Lung microvascular endothelial cell (primary cell): ENCODE measurements at regions not wholly inside any gene's neighbourhood (a gene's known extent, or its start where the extent isn't known, plus 50 kb on each side); places are given as distances from the start of the nearest gene placed in this dataset.

Experiments used
- DNase-seq, 2 donors: peaks; one replicate each; pipeline versions ENCODE4 v3.0.0 to v3.0.0-alpha.2; 2010; ENCODE audit warnings: low read depth in 2 of 2

DNA sequence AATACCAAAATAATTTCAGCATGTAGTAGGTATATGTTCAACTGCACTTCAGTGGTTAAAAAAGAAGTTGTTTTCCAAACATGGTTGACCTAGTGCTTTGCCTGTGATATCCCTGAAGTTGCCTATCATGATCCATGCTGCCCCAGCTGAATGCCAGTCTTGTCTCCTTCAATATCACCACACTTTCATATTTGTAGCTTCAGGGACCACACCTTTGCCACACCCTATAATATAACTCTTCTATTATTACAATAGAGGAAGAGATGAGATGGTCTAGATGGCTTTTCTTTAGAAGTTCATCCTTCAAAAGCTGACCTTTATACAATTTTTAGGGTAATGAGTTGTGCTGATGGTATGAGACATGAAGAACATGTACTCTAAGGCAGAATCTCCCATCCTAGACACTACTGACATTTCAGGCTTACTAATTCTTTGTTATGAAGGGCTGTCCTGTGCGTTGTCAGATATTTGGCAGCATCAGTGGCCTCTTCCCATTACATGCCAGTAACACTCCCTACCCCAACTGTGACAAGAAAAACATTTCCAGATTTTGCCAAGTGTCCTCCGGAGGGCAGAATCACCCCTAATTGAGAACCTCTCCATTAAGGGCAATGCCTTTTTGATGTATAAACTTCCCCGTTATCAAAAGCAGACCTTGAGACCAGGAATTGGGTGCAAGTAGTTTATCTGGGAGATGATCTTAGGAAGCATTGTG, 76.2 kb upstream of the PLCL2 start:
- no peak for DNase-seq

DNA sequence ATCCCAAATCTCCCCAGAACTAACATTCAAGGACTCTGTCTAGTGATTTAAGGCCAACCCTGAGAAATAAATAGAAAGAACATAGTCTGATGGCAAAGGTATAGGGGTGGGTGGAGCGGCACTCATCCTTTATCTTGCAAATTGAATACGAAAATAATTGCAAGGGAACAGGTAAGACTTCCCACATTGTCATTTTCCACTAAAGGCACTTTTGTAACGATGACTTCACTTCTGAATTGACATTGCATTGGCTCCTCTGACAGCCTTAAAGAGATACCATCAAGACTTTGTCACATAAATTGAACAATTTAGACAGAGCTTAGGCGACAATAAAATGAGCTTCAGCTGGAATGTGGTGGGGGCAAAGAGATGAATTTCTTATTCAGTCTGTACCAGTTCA, 75.3 kb upstream of the PLCL2 start:
- DNase-seq: no peak

- DNase-seq: no peak
These were observed 74.8 kb upstream of the PLCL2 start for GRCh38 chr3:16809993-16810392.

DNA sequence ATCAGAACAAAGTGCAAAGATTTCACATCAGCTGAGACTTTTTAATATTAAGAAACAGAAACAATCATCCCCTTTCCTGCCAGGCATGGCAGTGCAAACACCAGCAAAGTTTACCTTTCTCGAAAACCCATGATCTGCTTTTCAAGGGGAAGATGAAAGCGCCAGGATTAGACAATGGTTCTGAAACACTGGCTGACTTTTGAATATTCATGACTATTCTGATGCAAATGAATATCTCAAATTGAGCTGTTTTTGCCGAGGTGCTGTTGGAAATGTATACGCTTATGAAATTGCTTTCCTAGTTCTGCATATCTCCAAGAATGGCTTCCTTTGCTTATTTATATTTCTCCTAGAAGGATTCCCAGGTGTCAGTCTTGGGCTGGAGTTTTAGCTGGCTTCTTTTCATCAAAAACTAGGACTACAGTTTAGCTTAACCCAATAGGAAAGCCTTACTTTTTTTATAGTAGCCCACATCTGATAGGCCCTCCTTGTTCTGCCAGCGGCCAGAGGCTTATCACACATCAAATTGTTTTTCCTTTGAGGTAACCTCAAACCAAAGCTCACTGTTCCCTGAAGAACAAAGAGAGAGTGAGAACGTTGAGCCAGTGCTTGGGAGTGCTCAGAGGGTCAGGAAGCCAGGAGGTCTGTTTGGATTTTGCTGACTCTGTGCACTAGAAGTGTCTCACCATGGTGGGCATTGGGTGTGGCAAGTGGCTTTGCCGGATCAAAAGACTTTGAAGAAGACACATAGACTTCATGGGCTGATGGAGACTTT, 74.0 kb upstream of the PLCL2 start:
- DNase-seq: no peak

GRCh38 chr3:16811950-16812349, 72.8 kb upstream of the PLCL2 start:
- no peak for DNase-seq

DNA sequence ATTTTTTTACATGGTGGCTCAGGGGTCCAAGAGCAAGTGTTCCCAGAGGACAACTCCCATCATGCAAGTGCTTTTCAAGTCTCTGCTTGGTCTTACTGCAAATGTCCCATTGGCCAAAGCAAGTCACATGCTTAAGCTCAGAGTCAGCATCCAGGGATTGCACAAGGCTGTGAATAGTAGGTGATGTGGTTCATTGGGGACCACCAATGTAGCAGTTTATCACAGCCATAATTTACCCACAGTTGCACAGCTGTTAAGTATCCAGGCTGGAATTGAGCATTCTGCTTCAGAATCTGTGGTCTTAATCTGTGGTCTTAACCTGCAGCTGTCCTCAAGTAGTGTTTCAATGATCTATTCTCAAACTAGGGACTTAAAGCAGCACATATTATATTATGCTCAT, 71.4 kb upstream of the PLCL2 start:
- no peak for DNase-seq

GRCh38 chr3:16816048-16816780, 68.5 kb upstream of the PLCL2 start:
- DNase-seq: no peak

DNA sequence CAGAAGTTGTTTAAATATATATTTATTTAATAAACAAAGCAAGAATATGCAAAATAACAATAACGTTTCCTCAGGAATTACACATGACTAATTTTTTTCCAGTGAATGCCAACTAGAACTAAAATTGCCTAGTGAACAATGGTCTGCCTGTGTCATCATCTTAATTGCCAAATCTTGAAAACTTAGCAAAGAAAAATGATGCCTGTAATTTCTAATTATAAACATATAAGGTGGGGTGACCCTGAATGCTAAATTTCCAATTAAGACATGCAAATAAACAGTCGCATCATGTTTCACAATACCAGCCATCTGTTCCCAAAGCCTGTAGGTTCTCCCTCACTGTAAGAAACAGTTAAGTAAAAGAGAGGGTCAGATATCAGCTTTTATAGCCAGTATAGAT, 67.6 kb upstream of the PLCL2 start:
- no peak for DNase-seq

GRCh38 chr3:16818194-16818593, 66.6 kb upstream of the PLCL2 start:
- DNase-seq: no peak

- no peak for DNase-seq
These were observed 65.8 kb upstream of the PLCL2 start for GRCh38 chr3:16818945-16819344.

DNA sequence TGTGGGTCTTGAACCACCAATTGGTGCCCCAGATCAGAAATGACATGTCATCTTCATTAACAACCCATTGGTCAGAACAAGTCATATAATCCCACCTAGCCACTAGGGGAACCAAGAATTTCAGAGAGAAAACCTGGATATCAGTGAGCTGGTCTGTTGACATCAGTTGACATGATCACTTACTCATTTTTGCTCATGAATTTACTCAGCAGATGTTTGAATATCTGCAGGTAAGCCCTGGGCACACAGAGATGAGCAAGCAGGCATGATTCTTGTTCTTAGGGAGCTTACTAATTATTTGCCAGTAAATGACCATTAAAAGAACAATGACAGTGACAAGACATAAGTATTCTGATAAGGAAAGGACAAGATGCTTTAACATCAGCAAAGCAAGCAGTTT, 64.3 kb upstream of the PLCL2 start:
- no peak for DNase-seq

DNA sequence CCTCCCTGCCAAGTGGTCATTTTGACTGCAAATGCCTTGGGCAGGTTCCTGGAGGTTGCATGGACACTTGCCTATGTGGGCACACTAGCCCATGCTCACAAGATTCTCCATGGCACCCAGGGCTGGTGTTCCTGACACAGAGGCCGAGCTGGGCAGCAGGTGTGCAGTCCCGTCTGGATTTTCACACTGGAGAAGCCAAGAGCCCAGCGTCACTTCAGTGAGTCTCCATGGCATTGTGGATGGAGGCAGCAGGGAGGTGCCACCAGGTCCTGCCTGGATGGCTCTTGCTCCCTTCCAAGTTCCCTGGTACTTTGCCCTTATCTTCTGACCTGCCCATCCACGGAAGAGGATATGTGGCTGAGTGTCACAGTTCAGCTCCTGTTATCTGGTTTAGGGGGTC, 63.7 kb upstream of the PLCL2 start:
- DNase-seq: no peak

DNA sequence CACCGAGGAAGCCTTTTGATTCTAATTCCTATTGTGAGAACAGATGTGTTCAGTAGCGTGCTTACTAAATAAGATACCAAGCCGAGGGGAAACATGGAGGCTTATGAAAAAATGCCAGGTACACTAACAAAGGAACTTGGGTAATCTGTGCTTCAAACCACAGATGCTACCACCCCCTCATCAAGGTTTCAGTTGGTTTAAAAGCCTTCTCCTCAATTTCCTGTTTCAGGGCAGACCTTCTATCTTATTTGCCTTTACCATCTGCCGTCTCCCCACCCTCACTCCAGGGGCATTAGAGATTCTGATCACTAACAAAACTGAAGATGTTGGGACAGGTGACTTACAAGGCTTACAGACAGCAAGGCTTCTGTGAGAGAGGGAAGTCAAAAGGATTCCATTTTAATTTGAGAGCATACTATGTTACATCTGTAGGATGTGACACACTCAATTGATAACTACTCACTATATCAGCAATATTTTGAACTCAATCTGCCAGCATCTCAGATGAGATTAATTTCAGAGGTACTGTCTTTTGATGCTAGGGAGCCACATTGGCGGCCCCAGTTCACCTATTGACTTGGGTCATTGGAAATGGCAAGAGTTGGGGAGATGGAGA, 60.6 kb upstream of the PLCL2 start:
- no peak for DNase-seq

DNA sequence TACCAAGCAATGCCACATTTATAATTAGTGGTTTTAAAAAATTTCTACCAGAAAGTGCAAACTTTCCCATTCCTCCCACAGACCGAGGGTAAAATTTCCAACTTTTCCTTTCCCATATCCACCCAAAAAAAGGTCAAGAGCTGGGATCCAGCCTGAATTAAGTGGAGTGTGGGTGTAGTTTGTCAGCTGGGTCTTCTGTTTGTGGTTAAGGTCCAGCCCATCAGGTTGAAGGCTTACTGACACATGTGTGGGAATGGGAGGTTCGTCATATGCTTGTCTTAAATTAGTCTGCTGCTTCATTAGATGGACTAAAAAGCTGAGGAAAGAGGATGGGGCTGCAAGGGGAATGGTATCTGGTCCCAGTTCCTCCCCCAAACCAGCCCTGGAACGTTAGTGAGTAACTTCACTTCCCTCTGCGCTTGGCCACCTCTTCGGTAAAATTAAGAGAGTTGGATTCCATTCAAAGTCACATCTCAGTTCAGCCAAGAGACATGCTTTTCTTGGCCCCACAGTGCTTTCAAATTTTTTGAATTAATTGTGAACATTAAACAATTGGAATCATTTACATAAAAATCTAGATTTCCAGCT, 59.0 kb upstream of the PLCL2 start:
- no peak for DNase-seq

- DNase-seq: peak; percentile 44 to 85
These were observed 55.9 kb upstream of the PLCL2 start for GRCh38 chr3:16828815-16829214.

- no peak for DNase-seq
These were observed 52.9 kb upstream of the PLCL2 start for GRCh38 chr3:16831846-16832245.

GRCh38 chr3:16834214-16834613, 50.5 kb upstream of the PLCL2 start:
- DNase-seq: no peak

DNA sequence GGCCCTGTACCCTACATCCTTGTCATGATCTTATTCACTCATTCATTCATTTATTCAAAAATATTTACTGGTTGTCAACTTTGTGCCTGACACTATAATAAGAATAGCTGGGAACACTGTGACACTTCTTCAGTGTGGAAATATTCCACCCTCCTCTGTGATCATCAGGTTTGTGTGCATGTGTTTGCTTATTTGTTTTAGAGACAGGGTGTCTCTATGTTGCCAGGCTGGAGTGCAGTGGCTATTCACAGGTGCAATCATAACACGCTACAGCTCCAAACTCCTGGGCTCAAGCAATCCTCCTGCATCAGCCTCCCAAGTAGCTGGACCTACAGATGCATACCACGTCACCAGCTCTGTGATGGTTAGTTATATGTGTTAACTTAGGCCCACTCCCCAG, 50.0 kb upstream of the PLCL2 start:
- DNase-seq: no peak
